Fibroblast of skin of left biceps (primary cell): ENCODE measurements at regions not wholly inside any gene's neighbourhood (a gene's known extent, or its start where the extent isn't known, plus 50 kb on each side); places are given as distances from the start of the nearest gene placed in this dataset.
A peak's percentile ranks its signal among the peaks of the same experiment; 100 is the strongest.

ENCODE experiments used
- DNase-seq, 2 experiments: peaks; one replicate each; pipeline ENCODE4 v3.0.0-alpha.2; 2013; ENCODE audit warnings: low read depth in 2 of 2

DNA sequence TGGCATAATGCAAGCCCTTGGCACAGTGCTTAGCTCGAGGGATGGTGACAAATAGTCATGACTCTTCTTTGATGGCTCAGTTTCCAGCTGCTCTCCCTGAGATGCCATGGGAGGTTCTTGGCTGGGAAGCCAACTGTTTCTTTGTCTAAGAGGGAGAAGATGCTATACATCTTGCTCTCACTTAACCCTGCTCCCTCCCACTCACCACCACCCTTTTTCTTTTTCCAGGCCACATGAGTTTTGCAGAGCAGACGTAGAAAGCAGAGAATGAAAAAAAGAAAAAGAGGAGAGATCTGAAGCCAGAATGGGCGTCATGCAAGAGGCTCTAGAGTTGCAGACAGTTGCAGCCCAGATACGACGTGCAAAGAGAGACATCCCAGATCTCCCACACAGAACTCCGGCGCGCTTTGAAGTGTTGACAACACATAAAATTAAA lies 160.5 kb downstream of the FGF18 start:
- DNase-seq, result peak in 1 of 2 experiments; percentile 21

DNA sequence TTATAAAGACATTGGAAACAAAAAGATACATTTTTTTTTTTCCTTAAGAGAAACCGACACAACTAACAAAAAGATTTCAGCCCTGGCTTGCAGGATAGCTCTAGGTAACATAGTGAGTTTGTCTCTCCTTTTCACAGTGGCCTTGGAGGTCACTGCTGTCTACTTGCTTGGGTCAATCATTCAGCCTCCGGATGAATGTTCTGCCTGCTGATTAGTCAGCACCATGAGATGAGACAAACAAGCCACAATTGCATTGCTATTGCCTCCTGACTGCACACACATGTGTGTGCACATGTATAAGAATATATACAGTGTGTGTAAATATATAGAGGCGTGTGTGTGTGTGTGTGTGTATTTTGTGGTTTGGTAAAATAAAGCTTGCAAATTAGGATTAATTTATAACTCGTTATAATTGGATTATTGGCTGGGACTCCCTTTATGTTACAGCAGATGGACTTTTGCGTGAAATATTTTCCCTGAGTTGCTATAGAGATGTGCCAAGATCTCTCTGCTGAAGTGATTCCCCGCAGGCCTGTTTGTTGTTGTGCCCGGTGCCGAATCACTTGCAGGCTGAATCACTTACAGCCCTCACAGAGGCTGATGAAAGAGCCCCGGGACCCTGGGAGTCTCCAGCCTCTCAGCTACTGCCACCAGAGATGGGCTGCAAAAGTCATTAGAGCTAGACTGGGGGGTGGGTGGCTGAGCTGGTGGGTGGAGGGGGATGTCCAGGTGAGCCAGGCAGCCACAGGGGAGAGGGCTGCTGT lies 161.2 kb downstream of the FGF18 start:
- DNase-seq, result no peak

DNA sequence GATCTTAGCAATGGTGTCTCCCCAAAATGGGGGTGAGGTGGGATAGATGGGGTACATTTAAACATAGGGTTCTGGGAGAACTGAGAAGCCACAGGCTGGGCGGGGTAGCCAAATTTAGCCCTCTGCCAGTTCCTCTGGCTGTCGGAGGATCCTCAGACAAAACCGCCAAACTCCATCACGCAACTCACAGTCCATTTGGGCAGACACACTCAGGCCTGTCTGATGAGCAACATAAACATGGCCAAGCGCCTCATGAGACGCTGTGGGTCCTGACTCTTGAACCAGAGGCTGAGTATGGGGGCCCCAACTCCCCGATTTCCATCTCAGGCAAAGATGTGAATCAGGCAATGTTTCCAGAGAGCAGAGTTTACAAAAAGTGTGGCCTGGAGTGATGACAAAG lies 162.3 kb downstream of the FGF18 start:
- DNase-seq, result no peak

DNA sequence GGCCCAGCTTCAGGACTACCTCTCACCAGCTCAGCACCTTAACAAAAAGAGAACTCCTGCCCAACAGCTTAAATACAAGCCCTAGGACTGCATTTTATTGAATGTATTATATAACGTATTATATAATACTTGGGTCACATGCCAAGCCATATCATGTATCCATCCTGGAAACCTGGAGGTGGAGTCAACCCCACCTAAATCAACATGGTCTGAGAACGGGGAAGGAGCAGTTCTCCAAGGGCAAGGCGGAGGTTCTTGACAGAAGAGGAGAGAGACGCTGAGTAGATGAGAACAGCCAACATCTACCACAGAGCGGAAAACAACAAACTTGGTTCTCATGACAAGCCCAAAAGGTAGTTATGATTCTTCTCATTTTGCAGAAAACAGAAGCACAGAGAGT lies 163.4 kb downstream of the FGF18 start:
- DNase-seq, result no peak

DNA sequence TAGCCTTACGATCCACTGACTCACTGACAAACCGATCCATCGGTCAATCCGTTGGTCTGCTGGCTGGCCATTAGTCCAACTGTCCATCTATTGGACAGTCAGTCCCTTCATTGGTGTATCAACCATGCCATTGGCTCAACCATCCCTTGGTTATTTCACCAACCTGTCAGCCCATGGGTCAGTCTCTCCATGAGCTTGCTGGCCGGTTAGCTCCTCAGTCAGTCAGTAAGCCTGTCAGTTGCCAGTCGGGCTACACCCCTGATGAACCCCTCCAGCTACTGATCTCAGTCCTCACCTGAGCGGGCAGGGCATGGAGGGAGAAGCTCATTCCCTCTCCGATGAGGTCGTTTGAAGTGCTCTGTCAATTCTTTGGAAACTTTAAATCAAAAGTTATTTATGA lies 166.5 kb downstream of the FGF18 start:
- DNase-seq, result no peak

DNA sequence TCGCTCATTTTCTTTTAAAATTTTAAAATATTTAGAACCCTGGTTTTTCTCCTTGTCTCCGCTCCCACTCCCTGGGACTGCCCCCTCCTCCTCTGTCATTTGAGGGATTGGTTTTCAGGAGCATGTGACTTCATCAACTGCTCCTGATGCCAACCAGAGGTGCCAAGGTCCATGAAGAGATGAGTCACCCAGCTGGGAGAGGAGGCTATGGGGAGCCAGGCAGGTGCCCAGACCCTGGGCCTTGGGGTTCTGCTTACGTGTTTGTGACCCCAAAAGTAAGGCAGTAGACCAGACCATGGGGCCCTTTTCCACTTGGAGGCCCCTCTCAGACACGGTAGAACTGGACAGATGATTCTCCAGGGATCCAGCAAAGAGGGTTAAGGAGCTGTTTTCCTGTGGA lies 167.0 kb downstream of the FGF18 start:
- DNase-seq, result no peak

DNA sequence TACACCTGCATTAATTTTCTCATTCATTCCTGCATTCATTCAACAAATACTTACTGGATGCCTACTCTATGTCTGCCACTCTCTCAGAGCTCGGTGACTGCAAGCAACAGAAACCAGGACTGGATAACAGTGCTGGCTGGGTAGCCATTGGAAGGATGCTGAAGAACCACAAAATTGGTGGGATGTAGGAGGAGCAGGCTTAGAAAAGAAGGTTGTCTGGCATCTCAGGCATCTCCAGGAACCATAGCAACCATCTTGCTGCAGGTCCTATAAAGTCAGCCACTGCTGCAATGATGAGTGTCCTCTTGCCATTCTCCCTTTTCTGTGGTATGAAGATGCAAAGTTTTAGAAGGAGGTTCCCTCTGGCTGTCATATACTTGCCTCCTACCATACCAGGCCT lies 168.6 kb downstream of the FGF18 start:
- DNase-seq, result no peak

DNA sequence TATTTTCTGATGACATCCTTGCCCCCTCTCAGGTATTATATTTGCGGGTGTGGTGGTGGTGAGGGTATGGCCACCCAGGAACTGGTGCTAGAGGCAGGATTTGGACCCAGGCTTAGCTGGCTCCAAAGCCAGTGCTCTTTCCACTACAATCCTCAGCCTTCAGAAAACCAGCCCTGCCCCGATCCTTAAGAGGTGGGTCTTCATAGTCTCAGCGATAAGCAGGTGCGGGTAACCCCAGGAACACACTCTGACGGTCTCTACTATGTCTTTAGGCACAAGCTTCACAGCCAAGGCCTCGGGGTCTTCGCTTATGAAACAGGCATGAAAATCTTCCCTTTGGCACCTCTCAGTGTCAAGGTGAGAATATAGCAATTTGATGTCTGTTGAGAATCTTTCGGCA lies 169.3 kb downstream of the FGF18 start:
- DNase-seq, result no peak

DNA sequence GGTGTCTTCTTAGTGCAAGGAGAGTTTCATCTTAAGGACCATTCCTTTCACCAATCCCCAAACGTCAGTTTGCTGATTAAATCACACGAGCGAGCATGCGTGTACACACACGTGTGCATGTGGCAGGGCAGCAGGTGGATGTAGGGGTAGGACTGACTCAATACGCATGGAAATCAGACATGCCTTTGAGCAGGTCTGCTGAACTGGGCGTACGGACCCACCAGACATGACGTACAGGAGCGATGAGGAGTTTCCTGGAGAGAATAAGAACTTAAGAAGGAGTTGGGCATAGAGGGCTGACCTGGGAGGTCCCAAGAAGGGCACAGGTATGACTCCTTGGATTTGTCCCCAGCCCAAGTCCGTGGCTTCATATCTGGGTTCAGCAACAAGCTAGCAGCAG lies 170.0 kb downstream of the FGF18 start:
- DNase-seq, result no peak

DNA sequence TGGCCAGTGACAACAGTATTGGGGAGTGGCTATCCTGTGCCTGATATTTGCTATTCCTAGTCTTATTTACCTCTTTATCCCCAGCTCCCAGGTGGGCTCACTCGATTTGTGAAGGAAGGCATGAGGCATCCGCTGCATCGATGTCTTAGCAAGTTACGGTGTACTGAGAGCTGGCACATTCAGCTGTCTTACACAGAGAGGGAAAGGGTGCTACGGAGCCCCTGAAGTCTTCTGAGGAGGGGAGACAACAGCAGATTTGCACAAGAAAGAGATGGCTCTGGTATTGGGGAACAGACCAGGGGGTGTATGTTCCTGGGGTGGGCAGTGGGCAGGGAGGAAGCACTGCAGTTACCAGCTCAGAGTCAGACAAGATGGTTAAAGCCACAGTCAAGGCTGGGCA lies 172.6 kb downstream of the FGF18 start:
- DNase-seq, result no peak

DNA sequence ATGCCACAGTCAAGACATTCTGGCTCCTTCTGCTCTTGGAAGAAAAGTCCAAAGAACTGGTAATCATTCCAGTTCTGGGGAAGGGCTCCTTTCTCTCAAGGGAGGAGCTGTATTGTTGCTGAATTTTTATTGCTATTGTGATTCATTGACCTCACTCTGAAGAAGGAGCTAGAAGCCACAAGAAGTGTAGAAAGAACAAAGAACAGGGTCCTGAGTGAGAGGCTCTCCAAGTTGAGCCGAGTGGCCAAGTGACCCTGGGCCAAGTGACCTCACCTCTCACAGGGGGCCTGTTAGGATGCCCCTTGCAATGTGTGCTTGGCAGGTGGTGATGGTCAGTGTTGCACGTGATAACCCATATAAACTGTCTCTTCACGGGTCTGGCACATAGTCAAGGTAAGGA lies 173.3 kb downstream of the FGF18 start:
- DNase-seq, result no peak

DNA sequence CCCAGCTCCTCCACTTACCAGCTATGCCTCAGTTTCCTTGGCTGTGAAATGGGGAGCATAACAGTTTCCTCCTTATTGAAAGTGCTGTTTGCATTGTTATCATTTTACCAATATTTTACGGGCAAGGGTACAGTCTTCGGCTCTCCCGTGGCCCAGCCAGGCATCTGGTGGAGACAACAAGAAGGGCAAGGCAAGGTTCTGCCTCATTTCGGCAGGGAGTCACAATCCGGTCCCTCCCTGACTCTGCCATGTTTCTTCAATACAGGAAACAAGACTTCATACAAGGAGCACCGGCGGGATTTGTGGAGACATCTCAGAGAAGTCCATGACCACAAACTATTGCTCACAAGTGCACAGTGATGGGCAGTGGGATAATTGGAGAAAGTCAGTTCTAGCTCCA lies 174.0 kb downstream of the FGF18 start:
- no peak for DNase-seq

DNA sequence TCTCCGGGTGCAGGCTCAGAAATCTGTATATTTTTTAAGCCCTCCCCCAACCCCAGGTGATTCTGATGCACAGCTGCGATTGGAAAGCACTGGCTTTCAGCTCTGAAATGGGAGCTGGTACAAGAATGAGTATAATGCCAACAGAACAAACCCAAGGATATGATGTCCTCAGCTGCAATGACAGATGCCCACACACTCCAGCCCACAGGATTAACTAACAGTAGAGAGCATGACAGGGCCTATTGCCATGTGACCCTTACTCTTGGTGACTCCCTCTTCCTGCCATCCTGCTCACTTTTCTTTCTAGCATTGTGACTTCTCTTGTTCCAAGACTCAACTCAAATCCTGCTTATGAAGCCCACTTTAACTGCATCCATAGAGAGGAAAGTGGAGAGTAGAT lies 174.5 kb downstream of the FGF18 start:
- DNase-seq, result no peak

DNA sequence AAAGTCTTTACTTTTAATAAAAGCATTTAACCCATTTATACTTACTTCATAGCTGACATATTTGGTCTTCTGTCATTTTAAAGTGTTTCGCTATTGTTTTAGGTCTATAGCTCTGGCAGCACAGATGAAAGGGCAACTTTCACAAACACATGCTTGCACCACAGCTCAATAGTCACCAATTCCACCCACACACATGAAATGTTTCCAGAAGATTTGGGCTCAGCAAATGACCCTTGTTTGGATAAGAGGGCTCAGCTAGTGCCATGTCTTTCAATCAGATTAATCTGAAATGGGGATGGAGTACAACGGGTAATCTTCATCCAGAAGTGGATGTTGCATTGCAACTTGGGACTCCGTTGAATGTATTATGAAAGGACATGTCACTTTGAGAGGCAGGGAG lies 176.0 kb downstream of the FGF18 start:
- no peak for DNase-seq

DNA sequence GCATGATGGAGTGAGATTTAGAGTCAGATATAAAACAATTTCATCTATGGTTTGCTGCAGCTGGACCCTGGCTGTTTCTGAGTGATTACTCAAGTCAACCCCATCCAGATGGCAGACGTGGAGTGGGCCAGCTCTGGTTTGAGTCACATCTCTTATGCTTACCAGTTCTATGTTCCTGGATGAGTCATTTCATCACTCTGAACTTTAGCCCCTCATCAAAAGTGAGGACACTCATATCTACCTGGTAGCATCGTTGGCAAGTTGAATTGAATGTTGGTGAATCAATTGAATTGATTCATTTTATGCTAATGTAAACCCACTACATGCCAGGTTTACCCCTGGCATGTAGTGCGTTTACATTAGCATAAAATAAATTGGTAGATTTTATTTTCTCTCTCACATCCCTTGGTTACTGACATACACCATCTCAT lies 176.4 kb downstream of the FGF18 start:
- no peak for DNase-seq

DNA sequence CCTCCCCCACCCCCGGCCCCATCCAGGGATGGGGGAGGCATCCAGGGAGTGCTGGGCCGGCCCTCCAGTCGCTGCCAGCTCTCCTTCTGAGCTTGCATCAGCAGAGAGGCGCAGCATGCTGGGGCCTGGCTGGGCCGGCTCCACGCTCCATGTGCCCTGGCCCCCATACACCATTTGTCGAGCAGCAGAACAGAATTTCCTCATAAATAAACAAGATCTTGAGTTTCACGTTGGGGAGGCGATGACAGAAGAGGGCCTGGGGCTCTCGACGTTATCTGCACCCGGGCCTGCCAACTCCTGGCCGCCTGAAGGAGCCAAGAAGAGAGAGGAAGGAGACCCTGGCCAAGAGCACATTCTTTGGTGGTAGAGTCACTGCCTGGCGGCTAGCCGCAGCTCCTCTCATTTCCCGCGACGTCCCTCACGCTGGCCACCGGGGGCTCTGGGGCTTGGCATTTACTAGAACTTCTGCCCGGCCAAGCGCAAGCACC lies 177.0 kb downstream of the FGF18 start:
- DNase-seq, result peak; percentile 36 to 52

DNA sequence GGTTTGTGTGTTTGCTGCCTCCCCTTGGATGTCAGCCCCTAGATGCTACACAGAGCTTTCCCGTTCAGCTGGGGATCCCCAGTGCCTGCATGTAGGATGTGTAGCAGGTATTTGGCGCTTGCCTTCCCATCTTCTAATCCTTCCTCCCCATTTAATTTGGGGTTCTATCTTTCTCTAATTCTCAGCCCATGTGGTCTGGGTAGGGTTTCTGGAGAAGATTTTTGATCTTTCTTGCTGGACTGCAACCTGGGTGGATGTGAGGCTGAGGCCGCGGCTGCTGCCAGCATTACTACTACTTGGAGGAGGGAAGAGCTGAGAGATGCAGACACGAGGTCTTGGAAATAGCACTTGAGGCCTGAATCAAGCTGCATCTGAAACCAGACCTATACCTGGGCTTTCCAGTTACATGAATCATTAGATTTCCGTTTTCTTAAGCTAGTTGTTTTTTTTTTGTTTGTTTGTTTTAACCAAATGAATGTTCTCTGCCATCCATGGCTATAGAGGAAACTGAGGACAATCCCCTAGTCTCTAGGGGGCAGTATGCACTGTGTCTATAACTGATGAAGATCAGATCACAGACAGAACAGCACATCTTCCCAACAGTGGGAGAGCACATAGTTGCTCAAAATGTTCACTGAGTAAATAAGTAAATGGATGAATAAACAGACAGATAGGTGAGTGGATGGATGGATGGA lies 178.6 kb downstream of the FGF18 start:
- no peak for DNase-seq

DNA sequence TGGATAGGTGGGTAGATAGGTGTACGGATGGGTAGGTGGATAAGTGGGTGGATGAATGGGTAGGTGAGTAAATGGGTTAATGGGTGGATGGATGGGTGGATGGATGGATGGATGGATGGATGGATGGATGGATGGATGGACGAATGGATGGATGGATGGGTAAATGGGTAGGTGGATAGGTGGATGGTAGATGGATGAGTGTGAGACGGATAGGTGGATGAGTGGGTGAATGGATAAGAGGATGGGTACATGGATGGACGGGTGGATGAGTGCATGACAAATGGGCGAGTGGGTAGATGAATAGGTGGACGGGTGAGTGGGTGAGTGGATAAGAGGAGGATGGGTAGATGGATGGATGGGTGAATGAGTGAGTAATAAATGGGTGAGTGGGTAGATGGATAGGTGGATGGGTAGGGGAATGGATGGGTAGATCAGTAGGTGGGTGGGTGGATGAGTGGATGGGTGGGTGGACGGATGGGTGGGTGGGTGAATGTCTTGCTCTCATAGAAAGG lies 179.2 kb downstream of the FGF18 start:
- no peak for DNase-seq

DNA sequence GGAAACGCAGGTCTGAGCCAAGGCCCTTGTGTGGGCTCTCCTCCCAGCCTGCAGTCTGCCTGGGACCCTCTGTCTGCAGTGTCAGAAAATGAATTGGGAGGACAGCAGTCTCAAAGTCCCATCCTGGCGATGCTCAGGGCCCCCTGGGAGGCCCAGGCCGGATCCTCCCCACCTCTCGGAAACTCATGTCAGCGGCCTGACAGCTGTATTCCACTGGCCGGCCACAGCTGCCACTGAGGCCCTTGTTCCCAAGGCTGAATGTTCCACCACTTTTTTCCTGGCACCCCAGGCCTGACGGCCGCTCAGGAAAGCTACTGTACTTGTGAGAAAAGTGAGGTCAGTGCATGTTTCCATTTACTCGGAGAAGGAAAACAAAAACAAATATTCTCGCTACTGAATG lies 180.0 kb downstream of the FGF18 start:
- no peak for DNase-seq

DNA sequence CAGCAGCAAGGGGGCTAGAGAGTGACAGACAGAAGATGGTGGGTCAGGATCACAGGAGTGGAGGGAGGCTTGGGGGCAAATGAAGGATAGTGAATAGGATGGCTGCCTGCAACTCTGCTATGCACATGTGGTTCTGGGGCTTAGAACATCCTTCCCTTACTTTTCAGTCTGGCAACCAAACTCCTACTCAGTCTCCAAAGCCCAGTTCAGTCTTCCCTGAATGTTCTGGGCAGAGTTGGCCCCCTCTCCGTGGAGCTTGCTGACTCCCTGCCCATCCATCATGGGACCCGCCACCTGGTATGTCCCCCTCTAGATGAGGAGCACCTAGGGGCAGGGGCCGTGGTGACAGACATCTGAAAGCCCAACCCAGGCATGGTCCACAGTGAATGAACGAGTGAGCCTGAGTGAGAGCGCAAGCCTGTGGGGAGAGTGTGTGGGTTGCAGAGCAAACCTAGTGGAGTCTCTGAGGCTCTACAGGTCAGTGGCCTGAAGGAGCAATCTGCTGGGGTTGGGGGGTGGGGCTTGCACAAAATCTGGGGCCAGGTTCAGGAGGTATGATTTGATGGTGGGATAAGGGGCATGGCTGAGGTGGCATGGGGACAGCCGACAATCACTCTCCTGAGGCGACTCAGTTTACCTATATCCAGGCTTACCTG lies 180.6 kb downstream of the FGF18 start:
- DNase-seq, result no peak

DNA sequence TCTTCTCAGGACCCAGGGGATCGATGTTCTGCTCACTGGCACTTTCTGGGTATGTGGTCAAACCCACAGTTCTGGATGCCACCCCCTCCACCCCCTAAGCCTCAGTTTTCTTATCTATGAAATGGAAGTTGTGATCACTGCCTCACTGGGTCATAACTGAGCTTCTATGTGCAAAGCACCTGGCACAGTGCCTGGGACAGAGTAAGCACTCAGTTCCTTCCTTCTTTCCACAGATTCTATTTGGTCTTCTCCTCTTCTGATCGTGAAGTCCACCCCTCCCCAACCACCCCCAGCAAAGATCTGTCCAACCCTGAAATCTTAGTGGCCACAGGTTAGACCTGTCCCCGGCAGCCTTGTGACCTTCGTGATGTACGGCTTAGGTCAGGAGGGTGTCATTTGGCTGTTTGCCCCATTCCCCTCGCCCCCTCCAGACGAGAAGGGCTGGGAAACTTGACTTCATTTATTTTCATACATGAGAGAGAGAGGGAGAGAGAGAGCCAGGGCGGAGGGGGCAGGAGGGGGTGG lies 181.4 kb downstream of the FGF18 start:
- DNase-seq, result no peak

DNA sequence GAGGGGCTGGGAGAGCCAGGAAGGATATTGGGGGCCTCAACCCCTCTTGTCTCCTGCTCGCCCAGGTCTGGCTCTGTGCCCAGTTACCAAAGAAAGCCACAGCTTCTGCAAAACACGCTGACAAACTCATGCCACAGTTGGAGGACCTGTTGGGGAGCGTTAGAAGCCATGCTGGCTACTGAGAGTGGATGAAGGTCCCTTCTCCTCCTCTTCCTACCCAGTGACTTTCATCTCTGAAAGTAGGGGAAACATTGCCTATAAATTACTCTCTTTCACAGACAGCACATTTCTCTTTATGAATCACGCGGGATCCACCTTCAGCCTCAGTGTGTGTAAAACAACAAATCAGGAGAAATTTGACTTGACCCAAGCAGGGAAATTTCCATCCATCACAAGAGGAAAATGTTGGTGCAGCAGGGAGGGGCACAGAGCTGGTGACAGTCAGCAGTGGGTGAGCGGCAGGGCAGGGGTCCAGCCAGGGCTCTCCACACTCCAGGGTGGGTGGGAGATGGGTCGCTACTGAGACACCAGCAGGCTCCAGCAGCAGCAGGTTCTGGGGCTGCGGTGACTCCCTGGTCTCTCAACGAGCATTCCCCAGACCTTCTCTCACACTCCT lies 181.9 kb downstream of the FGF18 start:
- DNase-seq, result no peak
